GM12891 (cell line): ENCODE measurements at regions not wholly inside any gene's neighbourhood (a gene's known extent, or its start where the extent isn't known, plus 50 kb on each side); places are given as distances from the start of the nearest gene placed in this dataset.

Experiments used
- POLR2A ChIP-seq: IDR thresholded peaks from 2 replicates; pipeline ENCODE4 v1.6.1; 2011; ENCODE audit warnings: low read depth, low read length, control low read depth
- POLR2AphosphoS5 ChIP-seq: IDR thresholded peaks from 2 replicates; pipeline ENCODE4 v1.6.1; 2011; ENCODE audit warnings: low read depth, low read length, control low read depth
- SPI1 ChIP-seq: IDR thresholded peaks from 2 replicates; pipeline ENCODE4 v1.6.1; 2011; ENCODE audit warnings: low read depth, low read length, control low read depth
- TAF1 ChIP-seq: IDR thresholded peaks from 2 replicates; pipeline ENCODE4 v1.6.1; 2011; ENCODE audit warnings: low read depth, low read length, control low read depth

DNA sequence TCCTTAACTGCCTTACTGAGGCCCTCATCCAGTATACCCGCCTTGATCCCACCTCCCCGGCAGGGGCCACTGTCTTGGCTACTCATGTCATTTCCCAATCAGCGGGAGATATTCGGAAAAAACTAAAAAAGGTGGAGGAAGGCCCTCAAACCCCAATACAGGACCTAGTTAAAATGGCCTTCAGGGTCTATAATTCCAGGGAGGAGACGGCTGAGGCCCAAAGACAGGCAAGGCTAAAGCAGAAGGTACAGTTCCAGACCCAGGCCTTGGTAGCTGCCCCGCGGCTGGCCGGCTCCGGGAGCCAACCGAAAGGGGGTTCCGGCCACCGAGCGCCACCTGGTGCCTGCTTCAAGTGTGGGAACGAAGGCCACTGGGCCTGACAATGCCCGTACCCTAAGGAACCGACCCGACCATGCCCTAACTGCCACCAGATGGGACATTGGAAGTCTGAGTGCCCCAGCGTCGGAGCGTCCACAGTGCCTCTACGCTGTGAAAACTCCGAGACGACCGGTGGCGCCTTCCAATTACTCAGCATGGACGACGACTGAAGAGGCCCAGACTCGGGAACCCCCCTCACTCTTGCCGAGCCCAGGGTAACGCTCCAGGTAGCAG, 959.6 kb downstream of the RPA4 start:
- TF ChIP-seq POLR2AphosphoS5 (no peak), SPI1 (no peak), POLR2A (no peak), TAF1 (no peak)
